ENCODE measurements at regions not wholly inside any gene's neighbourhood (a gene's known extent, or its start where the extent isn't known, plus 50 kb on each side); places are given as distances from the start of the nearest gene placed in this dataset.

DNA sequence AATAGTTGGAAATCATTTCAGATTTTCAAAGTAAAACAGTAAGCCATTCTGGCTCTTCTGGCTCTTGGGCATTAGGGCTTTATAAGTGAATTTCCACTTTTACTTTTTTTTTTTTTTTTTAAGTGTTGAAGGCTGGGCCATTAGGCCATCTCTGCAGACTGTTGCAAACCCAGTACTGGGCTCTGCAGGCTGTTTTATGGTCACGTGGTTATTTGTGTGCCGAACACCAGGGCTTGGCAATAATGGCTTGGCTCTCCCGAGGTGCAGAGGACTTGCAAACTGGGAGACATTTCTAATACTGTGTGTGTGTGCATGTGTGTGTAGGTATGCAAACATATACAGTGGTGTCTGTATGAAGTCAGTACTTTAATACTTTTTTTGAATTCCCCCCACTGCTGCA, 194.9 kb upstream of the CDH5 start:
- no peak overlapping the region for H3K4me3 ChIP-seq (replicated peaks; ENCODE audit: insufficient read depth, low read length)
- H3K27me3 ChIP-seq (ENCODE audit: insufficient read depth, poor library complexity, severe bottlenecking), result no peaks in the 10 kb centered on the region
- no peak overlapping the region for H3K27ac ChIP-seq (replicated peaks)
- no peak for DNase-seq (ENCODE audit: low read depth in 1 of 2, low spot score in 1 of 2)
- no peak for TF ChIP-seq GABPA (IDR thresholded peaks at IDR 0.05; ENCODE audit: low read depth)

DNA sequence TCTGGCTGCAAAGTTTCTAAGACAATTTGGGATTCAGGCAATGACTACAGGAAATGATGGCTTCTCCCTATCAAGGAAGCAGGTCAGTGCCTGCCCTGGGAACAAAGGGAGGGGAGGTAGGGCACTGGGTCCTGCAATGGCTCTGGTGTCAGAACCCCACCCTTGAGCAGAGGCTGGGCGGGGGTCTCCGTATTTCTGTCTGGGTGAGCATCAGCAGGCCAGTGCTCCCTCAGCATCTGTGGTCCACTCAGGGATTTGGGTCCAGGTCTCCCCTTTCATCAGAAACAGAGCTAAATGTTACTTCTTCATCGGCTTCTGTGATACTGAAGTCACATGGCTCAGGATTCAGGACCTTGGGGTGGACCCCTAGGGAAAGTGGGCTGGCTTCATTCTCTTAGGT, 195.5 kb upstream of the CDH5 start:
- TF ChIP-seq POLR2AphosphoS5 (IDR thresholded peaks at IDR 0.05; ENCODE audit: low read depth) (no peak), GABPA (IDR thresholded peaks at IDR 0.05; ENCODE audit: low read depth) (no peak), SPI1 (IDR thresholded peaks at IDR 0.05; ENCODE audit: borderline replicate concordance, low read depth) (no peak)
- TF ChIP-seq, protein P1, sequence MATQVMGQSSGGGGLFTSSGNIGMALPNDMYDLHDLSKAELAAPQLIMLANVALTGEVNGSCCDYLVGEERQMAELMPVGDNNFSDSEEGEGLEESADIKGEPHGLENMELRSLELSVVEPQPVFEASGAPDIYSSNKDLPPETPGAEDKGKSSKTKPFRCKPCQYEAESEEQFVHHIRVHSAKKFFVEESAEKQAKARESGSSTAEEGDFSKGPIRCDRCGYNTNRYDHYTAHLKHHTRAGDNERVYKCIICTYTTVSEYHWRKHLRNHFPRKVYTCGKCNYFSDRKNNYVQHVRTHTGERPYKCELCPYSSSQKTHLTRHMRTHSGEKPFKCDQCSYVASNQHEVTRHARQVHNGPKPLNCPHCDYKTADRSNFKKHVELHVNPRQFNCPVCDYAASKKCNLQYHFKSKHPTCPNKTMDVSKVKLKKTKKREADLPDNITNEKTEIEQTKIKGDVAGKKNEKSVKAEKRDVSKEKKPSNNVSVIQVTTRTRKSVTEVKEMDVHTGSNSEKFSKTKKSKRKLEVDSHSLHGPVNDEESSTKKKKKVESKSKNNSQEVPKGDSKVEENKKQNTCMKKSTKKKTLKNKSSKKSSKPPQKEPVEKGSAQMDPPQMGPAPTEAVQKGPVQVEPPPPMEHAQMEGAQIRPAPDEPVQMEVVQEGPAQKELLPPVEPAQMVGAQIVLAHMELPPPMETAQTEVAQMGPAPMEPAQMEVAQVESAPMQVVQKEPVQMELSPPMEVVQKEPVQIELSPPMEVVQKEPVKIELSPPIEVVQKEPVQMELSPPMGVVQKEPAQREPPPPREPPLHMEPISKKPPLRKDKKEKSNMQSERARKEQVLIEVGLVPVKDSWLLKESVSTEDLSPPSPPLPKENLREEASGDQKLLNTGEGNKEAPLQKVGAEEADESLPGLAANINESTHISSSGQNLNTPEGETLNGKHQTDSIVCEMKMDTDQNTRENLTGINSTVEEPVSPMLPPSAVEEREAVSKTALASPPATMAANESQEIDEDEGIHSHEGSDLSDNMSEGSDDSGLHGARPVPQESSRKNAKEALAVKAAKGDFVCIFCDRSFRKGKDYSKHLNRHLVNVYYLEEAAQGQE (IDR thresholded peaks at IDR 0.05; ENCODE audit: insufficient replicate concordance, low read depth), result no peak
- TF ChIP-seq, protein P2, sequence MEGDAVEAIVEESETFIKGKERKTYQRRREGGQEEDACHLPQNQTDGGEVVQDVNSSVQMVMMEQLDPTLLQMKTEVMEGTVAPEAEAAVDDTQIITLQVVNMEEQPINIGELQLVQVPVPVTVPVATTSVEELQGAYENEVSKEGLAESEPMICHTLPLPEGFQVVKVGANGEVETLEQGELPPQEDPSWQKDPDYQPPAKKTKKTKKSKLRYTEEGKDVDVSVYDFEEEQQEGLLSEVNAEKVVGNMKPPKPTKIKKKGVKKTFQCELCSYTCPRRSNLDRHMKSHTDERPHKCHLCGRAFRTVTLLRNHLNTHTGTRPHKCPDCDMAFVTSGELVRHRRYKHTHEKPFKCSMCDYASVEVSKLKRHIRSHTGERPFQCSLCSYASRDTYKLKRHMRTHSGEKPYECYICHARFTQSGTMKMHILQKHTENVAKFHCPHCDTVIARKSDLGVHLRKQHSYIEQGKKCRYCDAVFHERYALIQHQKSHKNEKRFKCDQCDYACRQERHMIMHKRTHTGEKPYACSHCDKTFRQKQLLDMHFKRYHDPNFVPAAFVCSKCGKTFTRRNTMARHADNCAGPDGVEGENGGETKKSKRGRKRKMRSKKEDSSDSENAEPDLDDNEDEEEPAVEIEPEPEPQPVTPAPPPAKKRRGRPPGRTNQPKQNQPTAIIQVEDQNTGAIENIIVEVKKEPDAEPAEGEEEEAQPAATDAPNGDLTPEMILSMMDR (IDR thresholded peaks at IDR 0.05; ENCODE audit: insufficient read depth, low read length), result no peak
- DNase-seq (ENCODE audit: low read depth in 1 of 2, low spot score in 1 of 2), result no peak
- no peak overlapping the region for H3K4me3 ChIP-seq (replicated peaks; ENCODE audit: insufficient read depth, low read length)
- H3K27me3 ChIP-seq (ENCODE audit: insufficient read depth, poor library complexity, severe bottlenecking), result no peaks in the 10 kb centered on the region
- H3K27ac ChIP-seq (replicated peaks), result no peak overlapping the region

DNA sequence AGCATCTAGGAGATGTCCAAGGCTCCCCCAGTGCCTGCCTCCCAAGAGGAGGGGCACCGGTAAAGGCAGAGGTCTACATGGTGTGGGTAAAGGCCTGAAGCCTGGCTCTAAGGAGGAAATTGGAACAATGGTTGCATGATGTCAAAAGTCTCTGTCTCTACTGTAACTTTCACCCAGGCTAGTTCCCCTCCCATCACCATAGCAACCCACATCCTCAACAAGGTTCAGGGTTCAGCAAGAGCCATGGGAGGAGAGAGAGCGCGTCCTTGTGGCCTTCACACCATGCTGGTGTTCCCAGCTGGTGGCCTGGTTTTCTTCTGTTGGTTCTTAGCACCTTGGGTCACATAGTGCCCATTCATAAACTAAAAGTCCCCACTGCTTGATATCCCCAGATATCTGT, 196.7 kb upstream of the CDH5 start:
- no peak for TF ChIP-seq SPI1 (IDR thresholded peaks at IDR 0.05; ENCODE audit: borderline replicate concordance, low read depth)
- Histone ChIP-seq H3K27me3 (ENCODE audit: insufficient read depth, poor library complexity, severe bottlenecking) (no peaks in the 10 kb centered on the region), H3K27ac (replicated peaks) (no peak overlapping the region)

DNA sequence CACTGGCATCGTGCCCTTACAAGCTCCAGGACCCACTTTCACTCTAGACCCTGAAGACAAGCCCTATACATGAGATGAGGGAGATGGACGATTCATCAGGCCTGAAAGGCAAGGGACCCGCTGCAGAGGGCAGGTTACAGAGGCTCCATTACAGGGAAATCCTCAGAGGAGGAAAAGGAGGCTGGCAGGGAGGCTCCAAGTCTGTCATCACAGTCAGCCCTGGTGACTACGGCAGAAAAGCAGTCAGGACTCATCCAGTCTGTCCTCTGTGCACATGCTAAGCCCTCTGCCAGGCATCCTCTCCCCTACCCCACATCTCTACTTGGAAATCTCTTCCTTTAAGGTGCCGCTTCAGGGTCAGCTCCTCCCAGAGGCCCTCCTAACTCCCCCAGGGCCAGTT, 197.7 kb upstream of the CDH5 start:
- H3K27ac ChIP-seq (replicated peaks), result no peak overlapping the region
- no peaks in the 10 kb centered on the region for H3K27me3 ChIP-seq (ENCODE audit: insufficient read depth, poor library complexity, severe bottlenecking)
- no peak for DNase-seq (ENCODE audit: low read depth in 1 of 2, low spot score in 1 of 2)
- no peak overlapping the region for H3K4me3 ChIP-seq (replicated peaks; ENCODE audit: insufficient read depth, low read length)
- TF ChIP-seq, protein P2 (IDR thresholded peaks at IDR 0.05; ENCODE audit: insufficient read depth, low read length), result no peak
- no peak for TF ChIP-seq GABPA (IDR thresholded peaks at IDR 0.05; ENCODE audit: low read depth)

More for the DNA sequence above, 196.7 kb upstream of the CDH5 start:
- H3K4me3 ChIP-seq (replicated peaks; ENCODE audit: insufficient read depth, low read length), result no peak overlapping the region
- DNase-seq (ENCODE audit: low read depth in 1 of 2, low spot score in 1 of 2), result no peak

DNA sequence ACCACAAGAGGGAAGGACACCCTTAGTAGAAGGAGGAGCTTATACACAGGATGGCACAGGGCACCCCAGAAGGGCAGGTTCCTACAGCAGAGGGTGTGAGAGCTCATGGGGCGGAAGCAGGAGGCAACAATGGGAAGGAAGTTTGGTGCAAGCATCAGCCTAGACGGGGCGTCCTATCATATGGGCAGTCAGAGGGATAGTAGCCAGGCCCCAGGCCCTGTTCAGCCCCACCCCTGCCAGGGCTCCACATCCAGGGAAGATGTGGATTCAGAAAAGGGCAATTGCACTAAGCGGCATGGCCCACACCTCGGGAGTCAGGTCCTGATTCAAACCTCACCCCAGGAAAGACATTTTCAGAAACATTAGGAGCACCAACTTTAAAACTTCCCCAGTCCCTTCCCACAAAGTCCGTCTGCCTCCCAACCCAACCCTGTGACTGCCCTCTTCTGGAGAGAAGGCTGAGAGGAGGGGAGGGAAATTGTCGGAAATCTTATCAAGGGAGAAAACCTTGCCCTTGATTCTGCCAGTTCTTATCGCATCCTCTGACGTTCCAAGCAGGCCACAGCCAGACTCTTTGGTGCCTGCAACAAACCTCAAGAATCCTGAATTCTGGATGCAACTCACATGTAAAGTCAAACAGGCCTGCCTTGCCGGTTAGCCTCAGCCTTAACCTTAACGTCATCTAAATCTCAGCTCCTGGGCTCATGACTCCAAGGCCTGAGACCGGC, 198.8 kb upstream of the CDH5 start:
- H3K27ac ChIP-seq (replicated peaks), result no peak overlapping the region
- no peak overlapping the region for H3K4me3 ChIP-seq (replicated peaks; ENCODE audit: insufficient read depth, low read length)
- no peak for TF ChIP-seq GABPA (IDR thresholded peaks at IDR 0.05; ENCODE audit: low read depth)
- no peak for TF ChIP-seq POLR2AphosphoS5 (IDR thresholded peaks at IDR 0.05; ENCODE audit: low read depth)
- TF ChIP-seq, protein P2 (IDR thresholded peaks at IDR 0.05; ENCODE audit: insufficient read depth, low read length), result no peak
- TF ChIP-seq SPI1 (IDR thresholded peaks at IDR 0.05; ENCODE audit: borderline replicate concordance, low read depth), result no peak
- TF ChIP-seq, protein P1 (IDR thresholded peaks at IDR 0.05; ENCODE audit: insufficient replicate concordance, low read depth), result no peak
- no peak for DNase-seq (ENCODE audit: low read depth in 1 of 2, low spot score in 1 of 2)
- H3K27me3 ChIP-seq (ENCODE audit: insufficient read depth, poor library complexity, severe bottlenecking), result no peaks in the 10 kb centered on the region
